ENCODE measurements at regions not wholly inside any gene's neighbourhood (a gene's known extent, or its start where the extent isn't known, plus 50 kb on each side); places are given as distances from the start of the nearest gene placed in this dataset.

GRCh38 chr2:198498516-198498915 is 694.1 kb downstream of the PLCL1 start:
- no peaks in the 10 kb centered on the region for H3K9me3 Mint-ChIP-seq
- peak overlapping the region; percentile 81 to 96 (median 90) for H3K27ac Mint-ChIP-seq
- no peak overlapping the region for H3K4me3 Mint-ChIP-seq
- H3K27me3 Mint-ChIP-seq (ENCODE audit: low read depth) = no peaks in the 10 kb centered on the region
- H3K4me1 Mint-ChIP-seq = peaks cover 50% of the 10 kb centered on the region
- TF ChIP-seq CTCF (IDR thresholded peaks at IDR 0.05; ENCODE audit: unreplicated experiment in 3 of 3) = no peak
- H3K36me3 Mint-ChIP-seq (ENCODE audit: low read depth) = no peaks in the 10 kb centered on the region

- Mint-ChIP-seq H3K4me1 (peaks cover 50% of the 10 kb centered on the region), H3K36me3 (ENCODE audit: low read depth) (no peaks in the 10 kb centered on the region), H3K27ac (peak overlapping the region; percentile 81 to 96 (median 90)), H3K27me3 (ENCODE audit: low read depth) (no peaks in the 10 kb centered on the region), H3K9me3 (no peaks in the 10 kb centered on the region), H3K4me3 (no peak overlapping the region)
- no peak for TF ChIP-seq CTCF (IDR thresholded peaks at IDR 0.05; ENCODE audit: unreplicated experiment in 3 of 3)
Observed at GRCh38 chr2:198498048-198498447, 693.7 kb downstream of the PLCL1 start.

GRCh38 chr2:198494931-198495330 is 690.5 kb downstream of the PLCL1 start:
- Mint-ChIP-seq H3K27me3 (ENCODE audit: low read depth) (no peaks in the 10 kb centered on the region), H3K4me1 (peaks cover 39% of the 10 kb centered on the region), H3K9me3 (no peaks in the 10 kb centered on the region), H3K36me3 (ENCODE audit: low read depth) (no peaks in the 10 kb centered on the region), H3K27ac (peak overlapping the region in 2 of 3 experiments; percentile 67 to 73), H3K4me3 (no peak overlapping the region)
- TF ChIP-seq CTCF (IDR thresholded peaks at IDR 0.05; ENCODE audit: unreplicated experiment in 3 of 3) = no peak

GRCh38 chr2:198490748-198491147 is 686.4 kb downstream of the PLCL1 start:
- H3K9me3 Mint-ChIP-seq = no peaks in the 10 kb centered on the region
- H3K27me3 Mint-ChIP-seq (ENCODE audit: low read depth) = no peaks in the 10 kb centered on the region
- peak overlapping the region in 2 of 3 experiments; percentile 20 to 57 for H3K27ac Mint-ChIP-seq
- no peak overlapping the region for H3K4me3 Mint-ChIP-seq
- no peak for TF ChIP-seq CTCF (IDR thresholded peaks at IDR 0.05; ENCODE audit: unreplicated experiment in 3 of 3)
- H3K36me3 Mint-ChIP-seq (ENCODE audit: low read depth) = no peaks in the 10 kb centered on the region
- peaks cover 9% of the 10 kb centered on the region for H3K4me1 Mint-ChIP-seq

- Mint-ChIP-seq H3K4me3 (no peak overlapping the region), H3K27ac (no peak overlapping the region), H3K27me3 (ENCODE audit: low read depth) (no peaks in the 10 kb centered on the region), H3K9me3 (no peaks in the 10 kb centered on the region), H3K36me3 (ENCODE audit: low read depth) (no peaks in the 10 kb centered on the region), H3K4me1 (no peaks in the 10 kb centered on the region)
- no peak for TF ChIP-seq CTCF (IDR thresholded peaks at IDR 0.05; ENCODE audit: unreplicated experiment in 3 of 3)
Observed at GRCh38 chr2:198488964-198489363, 684.6 kb downstream of the PLCL1 start.

- TF ChIP-seq CTCF (IDR thresholded peaks at IDR 0.05; ENCODE audit: unreplicated experiment in 3 of 3) = no peak
- H3K27ac Mint-ChIP-seq = no peak overlapping the region
- H3K4me1 Mint-ChIP-seq = peaks cover 22% of the 10 kb centered on the region
- H3K36me3 Mint-ChIP-seq (ENCODE audit: low read depth) = no peaks in the 10 kb centered on the region
- H3K27me3 Mint-ChIP-seq (ENCODE audit: low read depth) = no peaks in the 10 kb centered on the region
- no peaks in the 10 kb centered on the region for H3K9me3 Mint-ChIP-seq
- H3K4me3 Mint-ChIP-seq = no peak overlapping the region
Observed at GRCh38 chr2:198483051-198483450, 678.7 kb downstream of the PLCL1 start.
